ENCODE measurements at regions not wholly inside any gene's neighbourhood (a gene's known extent, or its start where the extent isn't known, plus 50 kb on each side); places are given as distances from the start of the nearest gene placed in this dataset.

GRCh38 chr4:128528793-128529553, 241.4 kb upstream of the PGRMC2 start:
- no peak overlapping the region for H3K27ac ChIP-seq (ENCODE audit: low read depth, low read length, poor library complexity, severe bottlenecking)
- H3K79me2 ChIP-seq (ENCODE audit: insufficient read depth, low read depth, low read length) = no peaks in the 10 kb centered on the region
- no peaks in the 10 kb centered on the region for H3K9me2 ChIP-seq (ENCODE audit: insufficient read depth, low read length)
- H3K4me3 ChIP-seq (ENCODE audit: low read depth, low read length, poor library complexity, severe bottlenecking) = no peak overlapping the region
- ChIA-PET POLR2A (interaction anchor here (0.6 kb wide), 1 partner anchor 58 kb away, joined by 3 read pairs; no protein-coding TSS in a partner anchor), CTCF (ENCODE audit: unreplicated experiment) (no interaction called here)
- no TSS peak for BruUV-seq (replicated peaks)
- no peaks in the 10 kb centered on the region for H3K9me3 ChIP-seq (ENCODE audit: low read length)
- H4K20me1 ChIP-seq (ENCODE audit: insufficient read depth, low read length) = no peaks in the 10 kb centered on the region
- TF ChIP-seq CTCF (conservative IDR thresholded peaks at IDR 0.05; ENCODE audit: low read length) (no peak), EZH2phosphoT487 (IDR thresholded peaks at IDR 0.05; ENCODE audit: borderline replicate concordance, low read depth, low read length) (no peak)
- H3K4me1 ChIP-seq (ENCODE audit: insufficient read depth, low read length, poor library complexity, severe bottlenecking) = no peaks in the 10 kb centered on the region
- intact Hi-C loops (cut with micrococcal nuclease; ENCODE audit: unreplicated experiment) = no loop called here
- DNase-seq (ENCODE audit: low spot score) = no peak
- no peak overlapping the region for H2AFZ ChIP-seq (ENCODE audit: low read length)
- H3K4me2 ChIP-seq (ENCODE audit: low read length) = no peak overlapping the region
- H3K36me3 ChIP-seq (ENCODE audit: insufficient read depth, low read length) = no peaks in the 10 kb centered on the region

- DNase-seq (ENCODE audit: low spot score) = no peak
- CTCF ChIA-PET (ENCODE audit: unreplicated experiment) = no interaction called here
- TF ChIP-seq CTCF (conservative IDR thresholded peaks at IDR 0.05; ENCODE audit: low read length) (no peak), EZH2phosphoT487 (IDR thresholded peaks at IDR 0.05; ENCODE audit: borderline replicate concordance, low read depth, low read length) (no peak)
- H3K4me2 ChIP-seq (ENCODE audit: low read length) = no peak overlapping the region
- H4K20me1 ChIP-seq (ENCODE audit: insufficient read depth, low read length) = no peaks in the 10 kb centered on the region
- no TSS peak for BruUV-seq (replicated peaks)
- H3K4me3 ChIP-seq (ENCODE audit: low read depth, low read length, poor library complexity, severe bottlenecking) = no peak overlapping the region
- H3K9me2 ChIP-seq (ENCODE audit: insufficient read depth, low read length) = no peaks in the 10 kb centered on the region
- POLR2A ChIA-PET = interaction anchor here (0.6 kb wide), 2 partner anchors 40 to 59 kb away, joined by 3 read pairs; no protein-coding TSS in a partner anchor
- no peaks in the 10 kb centered on the region for H3K79me2 ChIP-seq (ENCODE audit: insufficient read depth, low read depth, low read length)
- H3K4me1 ChIP-seq (ENCODE audit: insufficient read depth, low read length, poor library complexity, severe bottlenecking) = no peaks in the 10 kb centered on the region
- no peak overlapping the region for H3K27ac ChIP-seq (ENCODE audit: low read depth, low read length, poor library complexity, severe bottlenecking)
- no peaks in the 10 kb centered on the region for H3K9me3 ChIP-seq (ENCODE audit: low read length)
- no peaks in the 10 kb centered on the region for H3K36me3 ChIP-seq (ENCODE audit: insufficient read depth, low read length)
- no peak overlapping the region for H2AFZ ChIP-seq (ENCODE audit: low read length)
- intact Hi-C loops (cut with micrococcal nuclease; ENCODE audit: unreplicated experiment) = no loop called here
Measured at GRCh38 chr4:128527946-128528576, 240.4 kb upstream of the PGRMC2 start.

- Histone ChIP-seq H3K4me3 (ENCODE audit: low read depth, low read length, poor library complexity, severe bottlenecking) (no peak overlapping the region), H4K20me1 (ENCODE audit: insufficient read depth, low read length) (no peaks in the 10 kb centered on the region), H3K4me2 (ENCODE audit: low read length) (no peak overlapping the region), H3K4me1 (ENCODE audit: insufficient read depth, low read length, poor library complexity, severe bottlenecking) (no peaks in the 10 kb centered on the region), H3K79me2 (ENCODE audit: insufficient read depth, low read depth, low read length) (no peaks in the 10 kb centered on the region), H2AFZ (ENCODE audit: low read length) (no peak overlapping the region), H3K9me3 (ENCODE audit: low read length) (no peaks in the 10 kb centered on the region), H3K9me2 (ENCODE audit: insufficient read depth, low read length) (no peaks in the 10 kb centered on the region), H3K27ac (ENCODE audit: low read depth, low read length, poor library complexity, severe bottlenecking) (no peak overlapping the region), H3K36me3 (ENCODE audit: insufficient read depth, low read length) (no peaks in the 10 kb centered on the region)
- TF ChIP-seq EZH2phosphoT487 (IDR thresholded peaks at IDR 0.05; ENCODE audit: borderline replicate concordance, low read depth, low read length) (no peak), CTCF (conservative IDR thresholded peaks at IDR 0.05; ENCODE audit: low read length) (no peak)
- no peak for DNase-seq (ENCODE audit: low spot score)
- intact Hi-C loops (cut with micrococcal nuclease; ENCODE audit: unreplicated experiment) = no loop called here
- ChIA-PET POLR2A (no interaction called here), CTCF (ENCODE audit: unreplicated experiment) (no interaction called here)
- no TSS peak for BruUV-seq (replicated peaks)
Measured at GRCh38 chr4:128527351-128527750, 239.7 kb upstream of the PGRMC2 start.
